Heart right ventricle (tissue), 16 donors: ENCODE measurements at regions not wholly inside any gene's neighbourhood (a gene's known extent, or its start where the extent isn't known, plus 50 kb on each side); places are given as distances from the start of the nearest gene placed in this dataset.

Experiments
- ATAC-seq, 8 donors: fragments of 200-7000 bp; cut with Tn5 transposase; one replicate each; pipeline ENCODE4 v1.9.1; 2020; ENCODE audit warnings: mild to moderate bottlenecking in 8 of 8, moderate library complexity in 8 of 8, moderate number of reproducible peaks in 1 of 8
- DNase-seq, 2 donors: peaks; one replicate each; pipeline ENCODE4 v3.0.0-alpha.2; 2020
- H3K27ac ChIP-seq, 10 donors: fragments of 200-600 bp; sonication (generic) in 2 of 10; one replicate each; pipeline versions ENCODE4 v1.5.0 to v1.8.0; 2020 to 2022; ENCODE audit warnings: mild to moderate bottlenecking in 3 of 10
- H3K27me3 ChIP-seq, 7 donors: fragments of 200-600 bp; one replicate each; pipeline ENCODE4 v1.8.0; 2021 to 2022; ENCODE audit warnings: mild to moderate bottlenecking in 2 of 7
- H3K36me3 ChIP-seq, 9 donors: fragments of 200-600 bp; sonication (generic) in 1 of 9; one replicate each; pipeline versions ENCODE4 v1.5.0 to v1.8.0; 2020 to 2022; ENCODE audit warnings: mild to moderate bottlenecking in 2 of 9
- H3K4me1 ChIP-seq, 9 donors: fragments of 200-600 bp; sonication (generic) in 1 of 9; one replicate each; pipeline versions ENCODE4 v1.5.0 to v1.8.0; 2020 to 2022; ENCODE audit warnings: mild to moderate bottlenecking in 4 of 9
- H3K4me3 ChIP-seq, 10 donors: fragments of 200-600 bp; sonication (generic) in 2 of 10; one replicate each; pipeline versions ENCODE4 v1.5.0 to v1.8.0; 2020 to 2022; ENCODE audit warnings: mild to moderate bottlenecking in 7 of 10, moderate library complexity in 2 of 10
- H3K9me3 ChIP-seq, 11 donors: fragments of 200-600 bp in 10 of 11; sonication (generic) in 2 of 11; one replicate each; pipeline versions ENCODE4 v1.5.0 to v1.8.0; 2013 to 2022; ENCODE audit warnings: mild to moderate bottlenecking in 2 of 11, control low read depth in 1 of 11, moderate library complexity in 1 of 11
- CTCF ChIP-seq, 9 donors: fragments of 200-600 bp; sonication (generic) in 2 of 9; IDR thresholded peaks; one replicate each; pipeline versions ENCODE4 v1.5.0 to v1.8.0; 2021 to 2022; ENCODE audit warnings: antibody characterized with exemption in 9 of 9, mild to moderate bottlenecking in 5 of 9, moderate library complexity in 1 of 9
- WGBS, 2 donors: extraction: QIAGEN DNeasy Blood & Tissue Kit; methylation state at CpG; one replicate each; pipeline ENCODE4 v1.1.7; 2013; ENCODE audit warnings: inconsistent platforms in 1 of 2; 5-methylcytosine and 5-hydroxymethylcytosine counted together
- intact Hi-C, 10 donors: fragments of 100-400 bp; cut with DNase I; formaldehyde crosslinking; loops; one replicate each; pipeline versions ENCODE4 v1.11.1 to v1.14.2; 2022
- donor health status: Arrhythmogenic right ventricular cardiomyopathy.
- donor health status: ischemic (EF 13 %, LVEDD 7.1; RV severe dilation, severe dysfunction).
- donor health status: healthy with polysubstance abuse.
- donor health status: DM: no; HTN: yes; CAD: no.
- donor health status: DM: no; HTN: no; CAD: no.
- donor health status: ischemic (EF 25% LVEDD 6.9; RV normal size, moderate dysfunction).
- donor health status: ischemic (EF 25% LVEDD 5.7; RV mildly dilated, moderate dysfunction).
- donor health status: healthy.
- donor health status: DM: yes; HTN: yes; CAD: no.
- donor health status: Ischemic cardiomyopathy.
- donor health status: ischemic (EF 35%, LVEDD 5.7; RV mildly dilated, moderate dysfunction).
- donor health status: nonischemic (EF 11% LVEDD 7.7; RV severe dilation, severe dysfunction).
- donor health status: DM: yes; HTN: yes; CAD: no.
- donor health status: PGD.
- donor health status: ischemic (EF 29% LVEDD 5.4; RV normal size, mild dysfunction).
- donor health status: nonischemic (EF 23%, LVEDD 6.1; RV moderate dilation, normal function).

GRCh38 chr22:49215840-49216239 lies 611.8 kb downstream of the BRD1 start:
- H3K27me3 ChIP-seq: peaks cover 0 to 40% (median 0%) of the 10 kb centered on the region in 7 donors

GRCh38 chr22:49214976-49215375 lies 612.7 kb downstream of the BRD1 start:
- DNase-seq: no peak
- no peak for TF ChIP-seq CTCF (IDR thresholded peaks at IDR 0.05)
- Histone ChIP-seq H3K27ac (no peak overlapping the region), H3K4me1 (no peaks in the 10 kb centered on the region), H3K36me3 (no peaks in the 10 kb centered on the region), H3K4me3 (no peak overlapping the region), H3K9me3 (peaks cover 0 to 24% (median 7%) of the 10 kb centered on the region in 11 donors), H3K27me3 (peaks cover 0 to 40% (median 0%) of the 10 kb centered on the region in 7 donors)
- 93 to 94% methylated on average over 16 of the region's 16 CpGs for WGBS, 2 donors
- intact Hi-C loops: no loop called here
- no peak for ATAC-seq

More at GRCh38 chr22:49215840-49216239, 611.8 kb downstream of the BRD1 start:
- Histone ChIP-seq H3K9me3 (peaks cover 0 to 24% (median 7%) of the 10 kb centered on the region in 11 donors), H3K4me1 (no peaks in the 10 kb centered on the region), H3K4me3 (no peak overlapping the region), H3K27ac (no peak overlapping the region), H3K36me3 (no peaks in the 10 kb centered on the region)
- no peak for TF ChIP-seq CTCF (IDR thresholded peaks at IDR 0.05)
- 71 to 73% methylated on average over 9 of the region's 9 CpGs for WGBS, 2 donors
- no peak for DNase-seq
- no peak for ATAC-seq
- intact Hi-C loops: no loop called here

GRCh38 chr22:49213731-49214352 lies 613.8 kb downstream of the BRD1 start:
- H3K9me3 ChIP-seq: peaks cover 0 to 19% (median 7%) of the 10 kb centered on the region in 11 donors
- 73 to 76% methylated on average over 18 of the region's 18 CpGs for WGBS, 2 donors
- peaks cover 0 to 37% (median 0%) of the 10 kb centered on the region in 7 donors for H3K27me3 ChIP-seq
- DNase-seq (no peak), ATAC-seq (no peak)
- H3K4me1 ChIP-seq: peaks cover 0 to 4% (median 0%) of the 10 kb centered on the region in 9 donors
- no peak for TF ChIP-seq CTCF (IDR thresholded peaks at IDR 0.05)
- H3K4me3 ChIP-seq: no peak overlapping the region
- no peak overlapping the region for H3K27ac ChIP-seq
- intact Hi-C loops: no loop called here
- no peaks in the 10 kb centered on the region for H3K36me3 ChIP-seq

GRCh38 chr22:49212466-49212865 lies 615.2 kb downstream of the BRD1 start:
- Histone ChIP-seq H3K36me3 (no peaks in the 10 kb centered on the region), H3K4me1 (peaks cover 0 to 4% (median 0%) of the 10 kb centered on the region in 9 donors), H3K27ac (no peak overlapping the region), H3K9me3 (peaks cover 0 to 6% (median 0%) of the 10 kb centered on the region in 11 donors), H3K27me3 (peaks cover 0 to 32% (median 3%) of the 10 kb centered on the region in 7 donors), H3K4me3 (no peak overlapping the region)
- no peak for TF ChIP-seq CTCF (IDR thresholded peaks at IDR 0.05)
- no peak for ATAC-seq
- intact Hi-C loops: no loop called here
- 86 to 87% methylated on average over 11 of the region's 11 CpGs for WGBS, 2 donors
- no peak for DNase-seq
